ENCODE measurements at regions not wholly inside any gene's neighbourhood (a gene's known extent, or its start where the extent isn't known, plus 50 kb on each side); places are given as distances from the start of the nearest gene placed in this dataset.

DNA sequence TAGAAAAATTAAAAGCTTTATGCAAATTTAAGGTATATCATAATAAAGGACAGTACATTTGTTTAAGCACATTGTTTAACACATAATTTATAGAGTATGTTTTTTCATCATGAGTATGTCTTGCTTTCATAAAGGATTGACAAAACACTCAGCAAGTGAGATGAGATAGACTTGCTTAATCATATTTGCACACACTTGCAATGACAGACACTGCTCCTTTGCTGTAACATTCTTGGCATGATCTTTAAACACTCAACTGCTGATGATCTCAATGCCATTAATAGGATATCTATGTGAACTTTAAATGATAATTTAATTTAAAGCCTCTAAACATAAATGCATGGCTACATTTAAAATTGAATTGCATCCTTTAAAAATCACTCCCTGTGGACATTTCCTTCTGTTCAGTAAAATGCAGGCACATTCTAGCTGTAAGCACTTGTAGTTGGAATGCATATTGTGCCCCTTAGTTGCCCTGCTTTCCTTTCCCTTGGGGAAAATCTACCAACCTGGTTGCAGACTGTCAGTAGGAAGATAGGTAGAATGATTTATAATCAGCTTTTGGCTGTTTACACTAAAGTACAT is 979.0 kb downstream of the TMTC2 start:
- TF ChIP-seq, protein P1, sequence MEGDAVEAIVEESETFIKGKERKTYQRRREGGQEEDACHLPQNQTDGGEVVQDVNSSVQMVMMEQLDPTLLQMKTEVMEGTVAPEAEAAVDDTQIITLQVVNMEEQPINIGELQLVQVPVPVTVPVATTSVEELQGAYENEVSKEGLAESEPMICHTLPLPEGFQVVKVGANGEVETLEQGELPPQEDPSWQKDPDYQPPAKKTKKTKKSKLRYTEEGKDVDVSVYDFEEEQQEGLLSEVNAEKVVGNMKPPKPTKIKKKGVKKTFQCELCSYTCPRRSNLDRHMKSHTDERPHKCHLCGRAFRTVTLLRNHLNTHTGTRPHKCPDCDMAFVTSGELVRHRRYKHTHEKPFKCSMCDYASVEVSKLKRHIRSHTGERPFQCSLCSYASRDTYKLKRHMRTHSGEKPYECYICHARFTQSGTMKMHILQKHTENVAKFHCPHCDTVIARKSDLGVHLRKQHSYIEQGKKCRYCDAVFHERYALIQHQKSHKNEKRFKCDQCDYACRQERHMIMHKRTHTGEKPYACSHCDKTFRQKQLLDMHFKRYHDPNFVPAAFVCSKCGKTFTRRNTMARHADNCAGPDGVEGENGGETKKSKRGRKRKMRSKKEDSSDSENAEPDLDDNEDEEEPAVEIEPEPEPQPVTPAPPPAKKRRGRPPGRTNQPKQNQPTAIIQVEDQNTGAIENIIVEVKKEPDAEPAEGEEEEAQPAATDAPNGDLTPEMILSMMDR (IDR thresholded peaks at IDR 0.05; ENCODE audit: low read length) = no peak
- no peak for TF ChIP-seq EZH2 (IDR thresholded peaks at IDR 0.05; ENCODE audit: borderline replicate concordance, low read length)
